ENCODE measurements at regions not wholly inside any gene's neighbourhood (a gene's known extent, or its start where the extent isn't known, plus 50 kb on each side); places are given as distances from the start of the nearest gene placed in this dataset.

DNA sequence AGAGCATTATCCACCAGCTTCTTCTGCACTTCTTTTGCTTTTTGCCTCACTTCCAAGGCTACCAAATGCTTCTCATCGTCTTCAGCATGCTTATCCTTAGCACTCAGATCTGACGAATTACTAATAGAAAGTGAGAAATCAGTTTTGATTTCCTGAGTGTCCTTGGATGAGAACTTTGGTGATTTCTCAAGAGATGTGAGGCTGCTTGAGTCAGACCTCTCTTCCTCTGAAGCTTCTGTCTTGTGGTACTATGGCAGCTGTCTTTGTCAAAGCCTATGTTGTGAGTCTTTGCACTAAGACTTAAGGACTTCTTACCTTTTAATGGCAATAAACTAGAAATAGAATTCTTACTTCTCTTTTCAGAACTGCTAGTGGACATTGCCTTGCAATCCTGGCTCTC, 169.9 kb downstream of the CPE start:
- POLR2A ChIA-PET, result no interaction called here

DNA sequence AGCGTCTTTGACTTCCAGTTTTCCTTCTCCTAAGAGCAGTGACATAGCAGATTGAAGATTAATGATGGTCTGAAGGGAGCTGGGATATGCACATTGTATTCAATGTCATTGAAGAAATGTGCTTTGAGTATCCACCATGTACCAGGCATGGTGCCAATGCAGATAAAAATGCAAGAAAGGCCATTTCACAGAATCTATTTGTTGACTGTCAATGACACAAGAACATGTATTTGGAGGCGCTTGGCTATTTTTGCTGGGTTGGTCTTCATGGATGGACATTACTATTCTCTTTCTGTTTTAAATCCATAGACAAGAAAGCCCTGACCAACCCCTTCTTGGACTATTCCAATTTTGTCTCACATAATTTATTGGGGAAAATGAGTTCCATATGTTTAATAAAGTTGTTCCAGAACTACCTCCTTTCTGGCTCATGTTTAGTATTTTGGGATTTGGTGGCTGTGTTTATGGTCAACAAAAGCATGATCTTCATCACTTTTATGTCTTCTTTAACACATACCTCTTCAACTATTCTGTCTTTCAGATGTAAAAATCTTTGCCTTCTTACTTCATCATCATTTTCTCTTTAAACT, 174.5 kb downstream of the CPE start:
- Histone ChIP-seq H3K27ac (ENCODE audit: low read length) (no peak overlapping the region), H3K36me3 (ENCODE audit: control insufficient read depth in 2 of 2, extremely low read depth in 1 of 2, insufficient read depth in 1 of 2, low read length in 1 of 2) (no peaks in the 10 kb centered on the region), H3K27me3 (replicated peaks in 1 of 2; ENCODE audit: control insufficient read depth in 2 of 2, extremely low read depth in 1 of 2, insufficient read depth in 2 of 2, low read length in 1 of 2) (no peaks in the 10 kb centered on the region), H3K4me1 (ENCODE audit: control insufficient read depth in 1 of 2, extremely low read depth in 1 of 2, insufficient read depth in 2 of 2, low read length in 2 of 2) (no peaks in the 10 kb centered on the region), H3K4me3 (ENCODE audit: control insufficient read depth in 1 of 2, extremely low read depth in 1 of 2, low read length in 1 of 2) (no peak overlapping the region), H3K9me3 (no peaks in the 10 kb centered on the region)
- H3K36me3 Mint-ChIP-seq, result no peaks in the 10 kb centered on the region
- H3K9me3 Mint-ChIP-seq, result peaks cover 0 to 4% (median 0%) of the 10 kb centered on the region in 3 donors
- CTCF ChIA-PET, result no interaction called here
- DNase-seq (no peak), ATAC-seq (replicated peaks in 1 of 4) (no peak)
- H3K27ac Mint-ChIP-seq, result no peak overlapping the region
- H3K4me1 Mint-ChIP-seq, result peaks cover 0 to 2% (median 0%) of the 10 kb centered on the region in 3 donors
- WGBS (ENCODE audit: insufficient coverage), result no CpG with 5 or more reads among the region's 2 CpGs
- H3K4me3 Mint-ChIP-seq, result no peak overlapping the region
- H3K27me3 Mint-ChIP-seq, result peaks cover 0 to 10% of the 10 kb centered on the region in 2 donors
- POLR2A ChIA-PET, result no interaction called here

More for the DNA sequence above, 169.9 kb downstream of the CPE start:
- WGBS (ENCODE audit: insufficient coverage), result no CpG with 5 or more reads among the region's 2 CpGs
- no peaks in the 10 kb centered on the region for H3K36me3 Mint-ChIP-seq
- ATAC-seq (replicated peaks in 1 of 4), result no peak
- H3K27ac Mint-ChIP-seq, result no peak overlapping the region
- Histone ChIP-seq H3K9me3 (no peaks in the 10 kb centered on the region), H3K4me1 (ENCODE audit: control insufficient read depth in 1 of 2, extremely low read depth in 1 of 2, insufficient read depth in 2 of 2, low read length in 2 of 2) (no peaks in the 10 kb centered on the region), H3K27me3 (replicated peaks in 1 of 2; ENCODE audit: control insufficient read depth in 2 of 2, extremely low read depth in 1 of 2, insufficient read depth in 2 of 2, low read length in 1 of 2) (no peaks in the 10 kb centered on the region), H3K36me3 (ENCODE audit: control insufficient read depth in 2 of 2, extremely low read depth in 1 of 2, insufficient read depth in 1 of 2, low read length in 1 of 2) (no peaks in the 10 kb centered on the region), H3K4me3 (ENCODE audit: control insufficient read depth in 1 of 2, extremely low read depth in 1 of 2, low read length in 1 of 2) (no peak overlapping the region), H3K27ac (ENCODE audit: low read length) (no peak overlapping the region)
- CTCF ChIA-PET, result no interaction called here
- peaks cover 11 to 18% (median 11%) of the 10 kb centered on the region in 3 donors for H3K4me1 Mint-ChIP-seq
- no peak overlapping the region for H3K4me3 Mint-ChIP-seq
- peaks cover 0 to 9% of the 10 kb centered on the region in 2 donors for H3K27me3 Mint-ChIP-seq
- no peaks in the 10 kb centered on the region for H3K9me3 Mint-ChIP-seq
- DNase-seq, result no peak

DNA sequence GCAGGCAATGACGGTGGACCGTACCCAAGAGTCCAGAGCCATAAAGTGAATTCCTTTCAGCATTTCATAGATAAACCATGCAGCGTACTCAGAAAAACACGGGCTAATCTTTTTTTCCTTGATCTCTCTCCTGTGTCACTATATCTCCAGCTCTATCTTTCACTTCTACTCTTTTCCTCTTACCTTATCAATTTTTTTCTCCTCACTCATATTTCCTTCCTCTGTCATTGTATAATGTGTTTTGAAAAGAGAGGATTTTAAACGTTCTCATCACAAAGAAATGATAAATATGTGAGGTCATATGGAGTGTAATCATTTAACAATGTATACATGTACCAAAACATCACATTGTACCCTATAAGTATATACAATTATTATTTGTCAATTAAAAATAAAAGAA, 176.5 kb downstream of the CPE start:
- Mint-ChIP-seq H3K4me1 (no peaks in the 10 kb centered on the region), H3K27me3 (peaks cover 0 to 7% of the 10 kb centered on the region in 2 donors), H3K4me3 (no peak overlapping the region), H3K36me3 (no peaks in the 10 kb centered on the region), H3K9me3 (peaks cover 0 to 4% (median 0%) of the 10 kb centered on the region in 3 donors), H3K27ac (no peak overlapping the region)
- H3K4me1 ChIP-seq (ENCODE audit: control insufficient read depth in 1 of 2, extremely low read depth in 1 of 2, insufficient read depth in 2 of 2, low read length in 2 of 2), result no peaks in the 10 kb centered on the region
- WGBS (ENCODE audit: insufficient coverage), result 100% methylated on average over 4 of the region's 5 CpGs
- ATAC-seq (replicated peaks in 1 of 4), result no peak
- POLR2A ChIA-PET, result no interaction called here
- H3K9me3 ChIP-seq, result no peaks in the 10 kb centered on the region
- H3K4me3 ChIP-seq (ENCODE audit: control insufficient read depth in 1 of 2, extremely low read depth in 1 of 2, low read length in 1 of 2), result no peak overlapping the region
- no peak overlapping the region for H3K27ac ChIP-seq (ENCODE audit: low read length)
- no peaks in the 10 kb centered on the region for H3K36me3 ChIP-seq (ENCODE audit: control insufficient read depth in 2 of 2, extremely low read depth in 1 of 2, insufficient read depth in 1 of 2, low read length in 1 of 2)
- CTCF ChIA-PET, result interaction anchor here in 1 of 2 donors (0.6 kb wide), 1 partner anchor 22 kb away, joined by 3 read pairs; no protein-coding TSS in a partner anchor
- no peak for DNase-seq
- no peaks in the 10 kb centered on the region for H3K27me3 ChIP-seq (replicated peaks in 1 of 2; ENCODE audit: control insufficient read depth in 2 of 2, extremely low read depth in 1 of 2, insufficient read depth in 2 of 2, low read length in 1 of 2)

DNA sequence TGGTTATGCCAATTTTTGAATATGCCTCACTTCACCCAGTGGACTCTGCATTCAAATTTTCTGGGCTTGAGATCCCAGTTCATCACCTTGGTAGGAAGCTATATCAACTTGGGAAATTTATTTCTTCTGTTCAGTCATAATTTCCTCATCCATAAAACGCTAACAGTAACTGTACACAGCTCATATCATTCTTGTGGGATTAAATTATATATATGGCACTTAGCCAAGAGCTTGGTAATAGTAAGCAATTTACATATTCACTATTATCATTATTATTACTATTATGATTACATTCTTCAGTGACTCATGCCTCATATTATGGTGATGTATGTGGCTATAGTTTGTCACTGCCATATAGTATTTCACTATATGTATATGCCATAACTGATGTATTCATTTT, 177.6 kb downstream of the CPE start:
- no CpG with 5 or more reads among the region's 1 CpG for WGBS (ENCODE audit: insufficient coverage)
- Histone ChIP-seq H3K4me1 (ENCODE audit: control insufficient read depth in 1 of 2, extremely low read depth in 1 of 2, insufficient read depth in 2 of 2, low read length in 2 of 2) (no peaks in the 10 kb centered on the region), H3K27me3 (replicated peaks in 1 of 2; ENCODE audit: control insufficient read depth in 2 of 2, extremely low read depth in 1 of 2, insufficient read depth in 2 of 2, low read length in 1 of 2) (no peaks in the 10 kb centered on the region), H3K9me3 (no peaks in the 10 kb centered on the region), H3K4me3 (ENCODE audit: control insufficient read depth in 1 of 2, extremely low read depth in 1 of 2, low read length in 1 of 2) (no peak overlapping the region), H3K27ac (ENCODE audit: low read length) (no peak overlapping the region), H3K36me3 (ENCODE audit: control insufficient read depth in 2 of 2, extremely low read depth in 1 of 2, insufficient read depth in 1 of 2, low read length in 1 of 2) (no peaks in the 10 kb centered on the region)
- Mint-ChIP-seq H3K36me3 (no peaks in the 10 kb centered on the region), H3K9me3 (peaks cover 0 to 4% (median 0%) of the 10 kb centered on the region in 3 donors), H3K27ac (no peak overlapping the region), H3K27me3 (peaks cover 0 to 7% of the 10 kb centered on the region in 2 donors), H3K4me3 (no peak overlapping the region), H3K4me1 (no peaks in the 10 kb centered on the region)
- ChIA-PET POLR2A (no interaction called here), CTCF (no interaction called here)
- no peak for DNase-seq
- ATAC-seq (replicated peaks in 1 of 4), result no peak

DNA sequence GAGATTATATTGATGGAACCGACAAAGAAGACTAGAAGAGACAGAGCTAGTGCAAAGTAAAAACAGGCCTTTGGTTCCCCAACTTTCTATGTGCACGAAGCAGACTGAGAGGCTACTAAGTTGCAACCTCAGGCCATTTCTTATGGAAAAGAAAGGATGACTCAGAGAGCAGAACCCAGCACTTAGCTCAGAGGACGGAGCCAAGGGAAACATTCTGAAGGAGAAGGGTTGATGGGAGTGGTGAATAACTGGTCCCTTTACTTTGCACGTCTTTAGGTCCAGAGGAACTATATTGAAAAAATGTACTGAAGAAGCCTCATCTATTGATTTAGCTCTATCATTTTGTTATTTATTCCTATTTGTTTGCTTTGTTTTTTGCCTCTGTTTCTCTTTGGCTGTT, 182.1 kb downstream of the CPE start:
- 78% methylated on average over 3 of the region's 4 CpGs for WGBS (ENCODE audit: insufficient coverage)
- Mint-ChIP-seq H3K4me1 (no peaks in the 10 kb centered on the region), H3K27ac (no peak overlapping the region), H3K9me3 (peaks cover 0 to 8% (median 0%) of the 10 kb centered on the region in 3 donors), H3K4me3 (no peak overlapping the region), H3K36me3 (no peaks in the 10 kb centered on the region), H3K27me3 (peaks cover 0 to 4% of the 10 kb centered on the region in 2 donors)
- CTCF ChIA-PET, result no interaction called here
- Histone ChIP-seq H3K9me3 (no peaks in the 10 kb centered on the region), H3K4me1 (ENCODE audit: control insufficient read depth in 1 of 2, extremely low read depth in 1 of 2, insufficient read depth in 2 of 2, low read length in 2 of 2) (no peaks in the 10 kb centered on the region), H3K27me3 (replicated peaks in 1 of 2; ENCODE audit: control insufficient read depth in 2 of 2, extremely low read depth in 1 of 2, insufficient read depth in 2 of 2, low read length in 1 of 2) (peaks cover 0 to 2% of the 10 kb centered on the region in 2 experiments), H3K36me3 (ENCODE audit: control insufficient read depth in 2 of 2, extremely low read depth in 1 of 2, insufficient read depth in 1 of 2, low read length in 1 of 2) (no peaks in the 10 kb centered on the region), H3K27ac (ENCODE audit: low read length) (no peak overlapping the region), H3K4me3 (ENCODE audit: control insufficient read depth in 1 of 2, extremely low read depth in 1 of 2, low read length in 1 of 2) (no peak overlapping the region)
- ATAC-seq (replicated peaks in 1 of 4) (no peak), DNase-seq (no peak)
- POLR2A ChIA-PET, result interaction anchor here in 1 of 2 donors (0.6 kb wide), 1 partner anchor 11 kb away, joined by 3 read pairs; no protein-coding TSS in a partner anchor

DNA sequence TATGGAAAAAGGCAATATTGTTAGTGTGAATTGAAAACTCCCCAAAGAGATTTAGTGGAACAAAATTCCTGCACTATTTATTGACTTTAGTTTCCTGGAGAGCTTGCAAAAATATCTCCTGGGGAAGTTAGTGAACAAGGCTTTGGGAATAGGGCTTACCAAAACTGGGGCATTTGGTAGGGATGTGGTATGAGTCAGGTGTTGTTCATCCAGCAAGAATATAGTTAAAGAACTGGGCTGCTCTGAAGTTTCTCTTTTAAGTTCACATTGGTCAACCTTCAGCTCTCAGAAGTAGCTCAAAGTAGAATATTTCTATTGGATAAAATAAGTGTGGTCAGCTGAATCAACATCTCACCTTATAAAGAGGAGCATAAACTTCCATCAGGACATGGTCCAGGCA, 185.0 kb downstream of the CPE start:
- no peaks in the 10 kb centered on the region for H3K9me3 ChIP-seq
- H3K36me3 ChIP-seq (ENCODE audit: control insufficient read depth in 2 of 2, extremely low read depth in 1 of 2, insufficient read depth in 1 of 2, low read length in 1 of 2), result no peaks in the 10 kb centered on the region
- ATAC-seq (replicated peaks in 1 of 4), result no peak
- Mint-ChIP-seq H3K4me3 (no peak overlapping the region), H3K27me3 (peaks cover 0 to 4% of the 10 kb centered on the region in 2 donors), H3K4me1 (no peaks in the 10 kb centered on the region), H3K36me3 (no peaks in the 10 kb centered on the region), H3K27ac (no peak overlapping the region), H3K9me3 (peaks cover 0 to 5% (median 0%) of the 10 kb centered on the region in 3 donors)
- POLR2A ChIA-PET, result no interaction called here
- no peak for DNase-seq
- CTCF ChIA-PET, result interaction anchor here in 1 of 2 donors (0.7 kb wide), 1 partner anchor 27 kb away, joined by 3 read pairs; no protein-coding TSS in a partner anchor
- no peak overlapping the region for H3K4me3 ChIP-seq (ENCODE audit: control insufficient read depth in 1 of 2, extremely low read depth in 1 of 2, low read length in 1 of 2)
- H3K27ac ChIP-seq (ENCODE audit: low read length), result no peak overlapping the region
- no peaks in the 10 kb centered on the region for H3K4me1 ChIP-seq (ENCODE audit: control insufficient read depth in 1 of 2, extremely low read depth in 1 of 2, insufficient read depth in 2 of 2, low read length in 2 of 2)
- peaks cover 0 to 2% of the 10 kb centered on the region in 2 experiments for H3K27me3 ChIP-seq (replicated peaks in 1 of 2; ENCODE audit: control insufficient read depth in 2 of 2, extremely low read depth in 1 of 2, insufficient read depth in 2 of 2, low read length in 1 of 2)

DNA sequence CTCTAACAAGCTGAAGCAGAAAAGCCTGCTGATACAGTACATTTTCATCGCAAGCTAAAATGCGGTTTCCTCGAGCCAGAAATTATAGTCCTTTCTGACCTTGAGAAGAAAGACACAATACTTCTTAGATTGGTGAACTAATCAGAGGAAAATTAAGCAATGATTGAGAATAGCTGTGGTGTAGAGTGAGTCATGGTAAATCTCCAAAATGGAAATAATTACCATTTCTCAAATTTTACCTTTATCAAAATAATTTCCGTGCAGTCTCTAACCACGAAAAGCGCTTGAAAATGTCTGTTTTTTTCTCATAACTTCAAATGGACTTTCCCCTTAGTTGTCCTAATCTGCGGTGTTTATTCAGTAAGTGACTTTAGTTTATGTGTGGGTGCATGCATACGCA, 190.2 kb downstream of the CPE start:
- ATAC-seq (replicated peaks in 1 of 4) (no peak), DNase-seq (no peak)
- Histone ChIP-seq H3K27me3 (replicated peaks in 1 of 2; ENCODE audit: control insufficient read depth in 2 of 2, extremely low read depth in 1 of 2, insufficient read depth in 2 of 2, low read length in 1 of 2) (no peaks in the 10 kb centered on the region), H3K9me3 (no peaks in the 10 kb centered on the region), H3K27ac (ENCODE audit: low read length) (no peak overlapping the region), H3K36me3 (ENCODE audit: control insufficient read depth in 2 of 2, extremely low read depth in 1 of 2, insufficient read depth in 1 of 2, low read length in 1 of 2) (no peaks in the 10 kb centered on the region), H3K4me1 (ENCODE audit: control insufficient read depth in 1 of 2, extremely low read depth in 1 of 2, insufficient read depth in 2 of 2, low read length in 2 of 2) (no peaks in the 10 kb centered on the region), H3K4me3 (ENCODE audit: control insufficient read depth in 1 of 2, extremely low read depth in 1 of 2, low read length in 1 of 2) (no peak overlapping the region)
- POLR2A ChIA-PET, result no interaction called here
- no peak overlapping the region for H3K27ac Mint-ChIP-seq
- CTCF ChIA-PET, result no interaction called here
- H3K36me3 Mint-ChIP-seq, result no peaks in the 10 kb centered on the region
- peaks cover 0 to 4% of the 10 kb centered on the region in 2 donors for H3K27me3 Mint-ChIP-seq
- H3K9me3 Mint-ChIP-seq, result no peaks in the 10 kb centered on the region
- no CpG with 5 or more reads among the region's 8 CpGs for WGBS (ENCODE audit: insufficient coverage)
- no peak overlapping the region for H3K4me3 Mint-ChIP-seq
- H3K4me1 Mint-ChIP-seq, result no peaks in the 10 kb centered on the region

Measured in T-cell (primary cell).